ENCODE measurements at regions not wholly inside any gene's neighbourhood (a gene's known extent, or its start where the extent isn't known, plus 50 kb on each side); places are given as distances from the start of the nearest gene placed in this dataset.
"Not testable (repeated sequence)": the region's sequence is repeated elsewhere in the genome, so short reads cannot be mapped to it uniquely, and the experiment has no call there.

DNA sequence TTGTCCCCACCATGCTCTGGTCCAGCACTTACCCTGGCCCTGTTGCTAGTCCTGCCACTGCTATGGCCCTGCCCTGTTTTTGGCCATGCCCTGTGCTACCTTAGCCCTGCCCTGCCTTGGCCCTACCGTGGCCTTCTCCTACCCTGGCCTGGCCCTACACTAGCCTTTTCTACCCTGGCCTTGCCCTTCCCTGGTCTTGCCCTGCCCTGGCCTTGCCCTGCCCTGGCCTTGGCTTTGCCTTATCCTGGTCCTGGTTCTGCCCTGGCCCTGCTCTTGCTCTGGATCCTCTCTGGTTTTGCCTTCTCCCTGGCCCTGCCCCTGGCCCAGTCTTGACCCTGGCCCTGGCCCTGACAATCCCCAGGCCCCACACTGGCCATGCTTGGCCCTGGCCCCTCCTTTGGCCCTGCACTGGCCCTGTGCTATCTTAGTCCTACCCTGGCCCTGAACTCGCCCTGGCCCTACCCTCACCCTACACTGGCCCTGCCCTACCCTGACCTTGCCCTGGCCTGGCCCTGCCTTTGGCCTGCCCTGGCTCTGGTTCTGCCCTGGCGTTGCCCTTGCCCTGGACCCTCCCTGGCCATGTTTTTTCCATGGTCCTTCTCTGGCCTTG, 235.0 kb downstream of the GOLGA6L6 start:
- DNase-seq: not testable (repeated sequence)

DNA sequence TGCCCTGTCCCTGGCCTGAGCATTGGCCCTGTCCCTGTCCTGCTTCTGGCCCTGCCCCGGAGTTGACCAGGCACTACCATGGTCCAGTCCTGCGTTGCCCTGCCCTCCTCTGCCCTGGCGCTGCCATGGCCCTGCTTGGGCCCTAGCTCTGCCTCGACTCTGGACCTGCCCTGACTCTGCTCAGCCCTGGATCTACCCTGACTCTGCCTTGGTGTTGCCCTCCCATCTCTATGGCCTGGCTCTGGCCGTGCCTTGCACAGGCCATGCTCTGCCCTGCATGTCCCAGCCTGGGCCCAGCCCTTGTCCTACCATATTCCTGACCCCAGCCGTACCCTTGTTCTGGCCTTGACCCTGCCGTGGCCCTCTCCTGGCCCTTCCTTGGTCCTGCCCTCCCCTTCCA, 235.7 kb downstream of the GOLGA6L6 start:
- not testable (repeated sequence) for DNase-seq

DNA sequence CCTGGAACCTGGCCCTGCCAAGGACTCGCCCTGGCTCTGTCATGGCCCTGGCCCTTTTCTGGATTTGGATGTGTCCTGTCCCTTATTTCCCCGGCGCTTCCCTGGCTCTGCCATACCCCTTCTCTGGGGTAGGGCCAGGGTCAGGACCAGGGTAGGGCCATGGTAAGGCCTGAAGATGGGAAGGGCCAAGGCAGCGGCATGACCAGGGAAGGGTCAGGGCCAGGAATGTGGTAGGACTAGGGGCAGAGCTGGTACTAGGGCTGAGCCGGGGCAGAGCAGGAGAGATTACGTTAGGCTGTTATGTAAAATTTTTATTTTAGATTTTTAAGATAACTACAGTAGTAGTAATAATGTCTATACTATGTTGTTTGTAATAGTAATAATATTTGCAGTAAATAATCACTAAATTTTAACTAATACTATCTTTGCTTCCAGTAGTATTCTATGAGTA, 236.6 kb downstream of the GOLGA6L6 start:
- not testable (repeated sequence) for DNase-seq

DNA sequence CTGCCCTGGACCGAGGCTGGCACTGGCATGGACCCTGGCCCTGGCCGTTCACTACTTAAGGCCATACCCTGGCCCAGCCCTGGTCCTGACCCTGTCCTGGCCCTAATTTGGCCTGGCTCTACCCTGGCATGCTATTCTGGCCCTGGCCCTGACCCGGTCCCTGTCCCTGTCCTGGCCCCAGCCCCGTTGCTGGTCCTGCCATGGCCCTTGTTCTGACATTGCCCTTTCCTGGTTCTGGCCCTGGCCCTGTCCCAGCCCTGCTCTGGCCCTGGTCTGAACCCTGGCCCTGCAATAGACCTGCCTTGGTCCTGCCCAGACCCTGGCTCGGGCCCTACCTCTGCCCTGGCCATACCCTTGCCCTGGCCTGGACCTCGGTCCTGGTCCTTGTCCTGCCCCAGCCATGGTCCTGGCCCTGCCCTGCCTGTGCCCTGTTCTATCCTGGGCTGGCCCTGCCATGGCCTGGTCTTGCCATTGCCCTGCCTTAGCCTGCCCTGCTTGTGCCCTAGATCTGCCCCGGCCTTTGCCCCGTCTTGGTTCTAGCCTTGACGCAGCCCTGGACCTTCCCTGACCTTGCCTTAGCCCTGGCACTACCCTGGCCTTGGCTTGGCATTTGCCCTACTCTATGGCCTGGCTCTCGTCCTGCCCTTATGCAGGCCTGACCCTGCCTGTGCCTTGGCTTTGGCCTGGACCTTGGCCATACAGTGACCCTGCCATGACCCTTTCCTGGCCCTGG, 237.2 kb downstream of the GOLGA6L6 start:
- not testable (repeated sequence) for DNase-seq

DNA sequence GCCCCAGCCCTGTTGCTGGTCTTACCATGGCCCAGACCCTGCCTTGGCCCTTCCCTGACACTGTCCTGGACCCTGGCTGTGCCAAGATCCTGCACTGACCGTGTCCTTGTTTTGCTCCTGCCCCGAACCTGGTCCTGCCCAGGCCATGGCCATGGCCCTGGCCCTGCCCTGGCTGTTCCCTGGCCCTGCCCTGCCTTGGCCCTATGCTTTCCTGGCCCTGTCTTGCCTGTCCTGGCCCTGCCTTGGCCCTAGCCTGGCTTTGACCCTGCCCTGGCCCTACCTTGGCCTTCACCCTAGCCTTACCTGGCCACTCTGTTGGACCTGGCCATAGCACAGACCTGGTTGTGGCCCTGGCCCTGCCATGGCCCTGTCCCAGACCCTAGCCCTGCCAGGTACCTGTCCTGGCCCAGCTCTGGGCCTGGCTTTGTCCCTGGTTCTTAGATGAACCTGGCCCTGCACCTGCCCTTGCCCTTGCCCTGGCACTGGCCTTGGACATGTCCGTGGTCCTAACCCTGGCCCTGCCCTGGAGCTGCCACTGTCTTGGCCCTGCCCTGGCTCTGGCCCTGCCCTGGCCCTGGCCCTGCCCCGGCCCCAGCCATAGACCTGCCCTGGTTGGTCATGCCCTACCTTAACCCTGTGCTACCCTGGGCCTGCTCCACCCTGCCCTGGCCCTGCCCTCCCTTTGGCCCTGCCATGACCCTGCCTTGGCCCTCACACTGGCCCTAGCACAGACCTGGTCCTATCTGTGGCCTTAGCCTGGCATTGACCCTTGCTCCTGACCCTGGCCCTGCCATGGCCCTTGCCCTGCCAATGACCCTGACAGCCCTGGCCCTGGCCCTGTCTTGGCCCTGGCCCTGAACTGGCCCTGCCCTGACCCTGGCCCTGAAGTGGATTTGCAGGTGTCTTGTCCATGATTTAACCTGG, 238.1 kb downstream of the GOLGA6L6 start:
- DNase-seq: not testable (repeated sequence)

DNA sequence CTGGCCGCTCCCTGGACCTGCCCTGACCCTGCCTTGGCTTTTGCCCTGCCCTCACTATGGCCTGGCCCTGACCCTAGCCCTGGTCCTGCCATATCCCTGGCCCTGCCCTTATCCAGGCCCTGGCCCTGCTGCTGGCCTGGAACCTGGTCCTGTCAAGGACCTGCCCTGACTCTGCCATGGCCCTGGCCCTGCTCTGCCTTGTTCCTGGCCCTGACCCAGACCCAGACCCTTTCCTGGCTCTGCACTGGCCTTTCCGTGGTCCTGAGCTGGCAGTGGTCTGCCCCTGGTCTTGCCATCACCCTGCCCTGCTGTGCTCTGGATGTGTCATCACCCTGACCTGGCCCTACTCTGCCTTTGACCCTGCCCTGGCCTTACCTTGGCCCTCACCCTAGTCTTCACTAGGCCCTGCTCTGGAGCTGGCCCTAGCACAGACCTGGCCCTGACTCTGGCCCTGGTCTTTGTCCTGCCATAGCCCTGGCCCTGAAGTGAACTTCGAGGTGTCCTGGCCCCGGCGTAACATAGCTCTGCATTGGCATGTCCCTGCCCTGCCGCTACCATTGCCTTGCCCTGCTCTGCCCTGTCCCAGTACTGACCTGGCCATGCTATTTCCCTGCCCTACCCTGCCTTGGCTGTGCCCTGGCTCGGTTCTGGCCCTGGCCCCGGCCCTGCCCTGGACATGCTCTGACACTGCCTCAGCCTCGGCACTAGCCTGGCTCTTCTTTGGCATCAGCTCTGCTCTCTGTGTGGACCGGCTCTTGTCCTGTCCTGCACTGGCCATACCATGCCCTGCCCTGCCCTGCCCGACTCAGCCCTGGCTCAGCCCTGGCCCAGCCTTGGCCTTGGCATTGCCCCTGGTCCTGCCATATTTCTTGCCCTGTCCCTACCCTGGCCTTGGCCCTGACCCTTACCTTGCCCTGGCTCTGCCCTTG, 239.2 kb downstream of the GOLGA6L6 start:
- not testable (repeated sequence) for DNase-seq

DNA sequence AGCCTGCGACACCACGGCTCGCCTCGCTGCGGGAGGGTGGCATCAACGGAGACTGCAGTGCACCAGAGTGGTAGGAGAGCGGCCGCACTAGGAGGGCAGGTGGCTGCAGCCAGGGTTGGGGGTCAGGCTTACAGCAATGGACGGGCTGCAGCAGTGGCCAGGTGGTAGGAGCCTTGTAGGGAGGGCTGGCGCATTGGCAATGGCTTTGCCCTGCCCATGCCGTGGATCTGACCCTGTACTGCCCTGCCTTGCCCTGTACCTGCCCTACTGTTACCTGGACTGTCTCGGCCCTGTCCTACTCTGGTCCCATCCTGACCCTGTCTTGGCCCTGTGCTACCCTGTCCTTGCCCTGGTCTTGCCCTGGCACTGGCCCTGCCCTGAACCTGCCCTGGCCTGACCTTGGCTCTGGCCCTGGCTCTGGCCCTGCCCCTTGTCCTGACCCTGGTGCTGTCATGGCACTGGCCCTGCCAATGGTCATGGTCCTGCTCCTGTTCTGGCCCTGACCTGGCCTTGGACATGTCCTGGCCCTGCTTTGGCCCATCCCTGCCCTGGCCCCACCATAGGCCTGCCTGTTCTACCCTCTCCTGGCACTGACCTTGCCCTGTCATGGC, 240.0 kb downstream of the GOLGA6L6 start:
- not testable (repeated sequence) for DNase-seq

DNA sequence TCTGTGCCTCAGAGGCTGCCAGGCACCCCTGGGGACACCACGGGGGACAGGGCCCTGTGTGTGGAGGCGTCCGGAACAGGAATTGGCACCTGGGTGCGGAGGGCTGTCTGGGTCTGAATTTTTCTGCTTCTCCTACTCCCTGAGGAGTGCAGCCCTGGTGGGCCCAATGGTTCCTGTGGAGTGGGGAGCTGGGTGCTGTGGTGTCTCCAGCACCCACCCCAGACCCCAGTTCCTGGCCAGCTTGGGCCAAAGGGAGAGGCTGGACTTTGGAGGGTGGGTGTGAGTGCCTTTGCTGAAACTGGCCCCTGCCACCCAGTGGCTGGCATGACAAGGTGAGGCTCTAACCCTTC, 240.6 kb downstream of the GOLGA6L6 start:
- DNase-seq: not testable (repeated sequence)

DNA sequence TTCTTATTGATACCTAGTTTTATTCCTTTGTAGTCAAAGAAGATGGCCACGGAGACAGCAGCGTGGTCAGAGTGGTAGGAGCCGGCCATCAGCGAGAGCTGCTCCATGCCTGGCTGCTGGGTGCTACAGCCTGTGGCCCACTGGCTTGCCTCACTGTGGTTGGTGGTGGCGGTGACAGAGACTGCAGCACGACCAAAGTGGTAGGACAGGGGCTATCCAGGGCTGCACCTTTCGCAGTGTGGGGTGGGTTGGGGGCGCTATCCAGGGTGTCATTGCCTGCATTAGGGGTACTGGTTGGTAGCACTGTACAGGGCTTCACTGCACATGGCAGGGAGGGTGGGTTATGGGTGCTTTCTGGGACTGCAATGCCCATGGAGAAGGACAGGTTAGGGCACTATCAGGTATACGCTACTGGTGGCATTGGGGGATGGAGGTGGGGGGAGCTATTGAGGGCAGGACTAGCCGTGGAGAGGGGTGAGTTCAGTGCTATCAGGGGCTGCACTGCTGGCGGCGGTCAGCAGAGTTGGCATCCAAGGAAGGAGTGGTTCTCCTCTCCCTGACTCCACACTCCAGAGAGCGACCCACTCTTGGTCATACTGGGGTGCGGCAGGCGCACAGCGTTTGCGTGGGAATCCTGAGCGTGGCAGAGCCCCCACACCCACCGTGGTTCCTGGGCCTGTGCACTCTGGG, 241.1 kb downstream of the GOLGA6L6 start:
- not testable (repeated sequence) for DNase-seq

DNA sequence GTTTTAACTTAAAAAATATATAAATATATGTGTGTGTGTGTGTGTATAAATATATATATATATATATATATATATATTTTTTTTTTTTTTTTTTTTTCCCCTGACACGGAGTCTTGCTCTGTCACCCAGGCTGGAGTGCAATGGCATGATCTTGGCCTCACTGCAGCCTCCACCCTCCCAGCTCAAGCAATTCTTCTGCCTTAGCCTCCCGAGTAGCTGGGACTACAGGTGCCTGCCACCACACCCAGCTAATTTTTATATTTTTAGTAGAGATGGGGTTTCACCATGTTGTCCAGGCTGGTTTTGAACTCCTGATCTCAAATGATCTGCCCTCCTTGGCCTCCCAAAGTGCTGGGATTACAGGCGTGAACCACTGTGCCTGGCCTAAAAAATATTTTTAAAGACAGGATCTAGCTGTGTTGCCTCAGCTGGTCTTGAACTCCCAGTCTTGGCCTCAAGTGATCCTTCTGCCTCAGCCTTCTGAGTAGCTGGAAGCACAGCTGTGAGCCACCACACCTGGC, 243.9 kb downstream of the GOLGA6L6 start:
- not testable (repeated sequence) for DNase-seq

DNA sequence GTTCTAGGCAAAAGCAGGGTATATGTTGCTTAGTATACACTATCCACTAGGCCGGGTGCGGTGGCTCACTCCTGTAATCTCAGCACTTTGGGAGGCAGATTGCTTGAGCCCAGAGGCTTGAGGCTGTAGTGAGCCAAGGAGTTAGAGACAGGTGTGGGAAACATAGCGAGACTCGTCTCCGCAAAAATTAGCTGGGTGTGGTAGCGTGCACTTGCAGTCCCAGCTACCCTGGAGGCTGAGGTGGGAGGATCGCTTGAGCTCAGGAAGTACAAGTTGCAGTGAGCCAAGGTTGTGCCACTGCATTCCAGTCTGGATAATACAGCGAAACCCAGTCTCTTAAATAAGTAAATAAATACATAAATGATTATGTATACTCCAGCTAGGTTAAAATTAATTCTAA, 245.3 kb downstream of the GOLGA6L6 start:
- DNase-seq: not testable (repeated sequence)

DNA sequence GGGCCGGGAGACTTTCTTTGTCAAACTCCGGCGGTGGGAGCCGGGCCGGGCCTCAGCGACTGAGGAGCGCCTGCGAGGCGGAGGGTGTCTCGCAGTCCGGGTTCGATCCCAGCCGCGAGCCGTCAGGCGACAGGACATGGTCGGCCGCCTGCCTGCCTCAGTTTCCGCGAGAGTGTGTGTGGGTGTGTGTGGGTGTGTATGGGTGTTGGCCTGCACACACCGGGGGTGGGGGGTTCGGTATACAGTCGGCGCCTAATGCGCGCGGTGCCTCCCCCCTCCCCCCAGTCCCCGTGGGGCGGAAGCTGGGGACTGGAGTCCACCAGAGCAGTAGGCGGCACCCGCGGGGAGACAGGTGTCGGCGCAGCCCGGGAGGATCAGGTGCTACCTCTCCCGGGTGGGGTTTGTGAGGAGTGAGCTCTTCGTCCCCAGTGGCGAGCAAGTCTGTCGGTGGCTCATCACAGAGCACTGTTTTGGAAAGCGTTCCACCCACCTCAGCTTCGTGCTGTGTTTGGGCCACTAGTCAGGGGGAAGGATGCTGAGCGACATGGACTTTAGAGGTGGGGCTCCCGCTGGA, 246.3 kb downstream of the GOLGA6L6 start:
- DNase-seq: no peak

DNA sequence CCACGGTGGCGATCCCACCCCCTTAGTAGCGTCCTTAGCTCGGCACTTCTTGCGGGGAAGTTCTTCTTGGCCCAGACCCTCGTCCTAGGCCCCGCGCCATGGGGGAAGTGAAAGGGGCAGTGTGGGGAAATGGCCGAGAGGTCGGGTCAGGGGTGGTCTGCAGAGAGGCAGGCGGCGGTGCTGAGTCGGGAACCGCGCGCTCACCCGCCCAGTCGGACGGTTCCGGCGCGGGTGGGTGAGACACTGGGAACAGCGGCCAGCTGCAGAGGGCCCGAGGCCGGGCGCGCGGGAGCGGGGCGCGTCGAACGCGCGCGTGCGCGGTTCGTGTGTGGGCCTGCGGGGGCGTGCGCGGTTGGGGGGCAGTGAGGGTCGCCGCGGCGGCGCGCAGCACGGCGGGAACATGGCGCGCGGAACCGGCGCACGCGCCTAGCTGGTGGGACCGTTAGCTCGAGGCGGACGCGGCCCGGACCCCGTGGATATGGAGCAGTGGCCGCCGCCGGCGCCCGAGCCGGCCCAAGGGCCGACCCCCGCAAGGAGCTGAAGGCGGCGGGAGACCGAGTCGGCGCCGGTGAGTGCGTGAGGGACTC, 246.9 kb downstream of the GOLGA6L6 start:
- no peak for DNase-seq

DNA sequence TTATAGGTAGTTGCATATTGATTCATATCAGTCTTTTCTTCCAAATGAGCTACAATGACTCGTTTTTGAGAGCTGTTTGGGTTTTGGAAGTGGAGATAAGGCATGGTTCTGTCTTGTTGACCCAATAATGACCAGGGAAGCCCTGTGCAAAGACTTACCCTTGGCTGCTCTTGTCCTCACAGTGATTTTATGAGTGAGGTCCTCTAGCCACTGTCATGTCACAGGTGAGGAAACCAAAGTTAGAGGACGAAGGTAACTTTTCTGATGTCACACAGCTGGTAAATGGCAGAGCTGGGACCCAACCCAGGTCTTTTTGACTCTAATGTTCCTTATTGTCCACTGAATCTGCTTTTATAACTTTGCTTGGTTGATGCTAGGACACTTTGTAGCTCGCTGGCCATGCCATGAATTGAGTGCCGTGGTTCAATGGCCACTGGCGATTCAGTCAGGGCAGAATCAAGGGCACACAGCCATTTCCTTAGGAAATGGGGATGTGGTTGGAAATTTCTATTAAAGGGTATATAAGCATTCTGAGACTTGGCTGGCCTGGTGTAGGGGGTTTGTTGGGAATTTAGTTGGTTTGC, 249.1 kb downstream of the GOLGA6L6 start:
- not testable (repeated sequence) for DNase-seq

DNA sequence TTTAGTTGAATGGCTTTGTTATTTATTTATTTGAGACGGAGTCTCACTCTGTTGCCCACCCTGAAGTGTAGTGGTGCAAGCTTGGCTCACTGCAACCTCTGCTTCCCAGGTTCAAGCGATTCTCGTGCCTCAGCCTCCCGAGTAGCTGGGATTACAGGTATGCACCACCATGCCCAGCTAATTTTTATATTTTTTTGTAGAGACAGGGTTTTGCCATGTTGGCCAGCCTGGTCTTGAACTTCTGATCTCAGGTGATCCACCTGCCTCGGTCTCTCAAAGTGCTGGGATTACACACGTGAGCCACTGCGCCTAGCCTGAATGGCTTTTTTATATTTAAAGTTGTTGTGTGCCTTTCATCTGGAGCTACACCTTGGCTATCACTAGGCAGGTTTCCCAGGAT, 250.0 kb downstream of the GOLGA6L6 start:
- not testable (repeated sequence) for DNase-seq

DNA sequence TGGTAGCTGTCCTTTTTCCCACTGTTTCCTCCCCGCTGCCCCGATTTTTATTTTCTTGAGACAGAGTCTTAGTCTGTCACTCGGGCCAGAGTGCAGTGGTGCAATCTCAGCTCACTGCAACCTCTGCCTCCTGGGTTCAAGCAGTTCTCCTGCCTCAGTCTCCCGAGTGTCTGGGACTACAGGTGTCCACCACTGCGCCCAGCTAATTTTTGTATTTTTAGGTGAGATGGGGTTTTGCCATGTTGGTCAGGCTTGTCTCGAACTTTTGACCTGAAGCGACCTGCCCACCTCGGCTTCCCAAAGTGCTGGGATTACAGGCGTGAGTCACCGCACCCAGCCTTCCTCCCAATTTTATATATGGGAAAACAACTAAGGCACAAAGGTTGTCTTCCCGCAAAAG, 251.0 kb downstream of the GOLGA6L6 start:
- not testable (repeated sequence) for DNase-seq

DNA sequence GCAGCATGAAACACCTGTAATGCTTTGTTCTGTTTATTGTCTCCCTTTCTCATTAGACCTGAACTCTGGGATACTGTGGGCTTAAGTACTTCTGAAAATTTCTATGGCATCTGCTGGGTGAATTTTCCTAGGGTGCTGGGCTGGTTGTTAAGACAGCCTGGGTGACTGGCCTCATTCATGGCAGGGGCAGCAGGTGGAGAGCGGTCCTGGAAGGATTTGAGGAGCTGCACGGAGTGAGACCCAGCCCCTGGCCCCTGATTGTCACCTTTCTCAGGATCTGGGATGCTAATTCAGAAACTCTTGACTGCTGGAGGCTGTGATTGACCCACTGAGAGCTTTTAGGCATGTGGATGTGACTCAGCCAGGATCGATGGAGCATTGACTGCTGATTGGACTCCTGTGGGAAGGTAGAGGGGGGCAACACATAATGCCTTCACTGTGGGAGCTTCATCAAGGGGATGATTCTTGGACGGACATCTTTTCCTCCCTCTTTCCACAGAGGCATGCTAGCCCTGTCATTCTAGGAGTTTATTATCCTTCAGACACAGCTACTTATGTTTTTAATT, 252.0 kb downstream of the GOLGA6L6 start:
- DNase-seq: not testable (repeated sequence)

DNA sequence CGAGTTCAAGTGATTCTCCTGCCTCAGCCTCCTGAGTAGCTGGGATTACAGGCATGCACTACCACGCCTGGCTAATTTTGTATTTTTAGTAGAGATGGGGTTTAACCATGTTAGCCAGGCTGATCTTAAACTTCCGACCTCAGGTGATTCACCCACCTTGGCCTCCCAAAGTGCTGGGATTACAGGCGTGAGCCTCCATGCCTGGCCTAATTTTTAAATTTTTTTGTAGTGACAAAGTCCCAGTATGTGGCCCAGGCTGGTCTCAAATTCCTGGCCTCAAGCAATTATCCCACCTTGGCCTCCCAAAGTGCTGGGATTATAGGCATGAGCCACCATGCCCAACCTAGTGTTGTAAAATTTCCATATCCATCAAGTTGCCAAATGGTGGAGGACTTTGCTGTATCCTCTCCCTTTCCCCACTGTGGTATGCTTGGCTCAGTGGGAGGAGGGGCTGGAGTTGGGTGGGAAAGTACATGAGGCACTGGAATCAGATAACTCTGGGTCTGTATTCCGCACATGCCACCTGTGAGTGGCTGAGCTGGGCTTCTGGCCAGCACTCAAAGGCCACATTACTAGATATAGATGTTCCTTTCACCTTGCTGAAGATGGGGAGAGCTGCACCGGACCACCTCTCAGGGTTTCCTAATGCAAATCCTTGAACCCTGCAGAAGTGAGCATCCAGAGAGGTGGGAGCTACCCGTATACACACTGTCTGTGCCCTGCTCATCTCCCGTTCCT, 252.6 kb downstream of the GOLGA6L6 start:
- not testable (repeated sequence) for DNase-seq

DNA sequence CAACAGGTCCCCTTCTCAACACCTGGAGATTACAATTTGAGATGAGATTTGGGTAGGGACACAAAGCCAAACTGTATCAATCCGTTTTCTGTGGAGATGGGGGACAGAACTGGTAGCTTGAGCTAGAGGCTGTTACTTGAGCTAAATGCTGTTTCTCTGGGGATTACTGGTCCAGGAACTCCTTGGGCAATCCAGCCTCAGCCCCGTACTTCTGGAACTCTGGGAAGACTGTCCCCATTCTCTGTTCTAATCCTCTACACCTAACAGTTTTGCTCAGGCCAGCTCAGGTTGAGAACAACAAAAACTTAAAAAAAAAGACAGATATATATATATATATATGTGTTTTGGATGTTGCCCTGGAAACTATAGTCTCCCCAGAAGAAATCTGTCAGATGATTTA, 255.0 kb downstream of the GOLGA6L6 start:
- DNase-seq: not testable (repeated sequence)
